ENCODE measurements at regions not wholly inside any gene's neighbourhood (a gene's known extent, or its start where the extent isn't known, plus 50 kb on each side); places are given as distances from the start of the nearest gene placed in this dataset.

DNA sequence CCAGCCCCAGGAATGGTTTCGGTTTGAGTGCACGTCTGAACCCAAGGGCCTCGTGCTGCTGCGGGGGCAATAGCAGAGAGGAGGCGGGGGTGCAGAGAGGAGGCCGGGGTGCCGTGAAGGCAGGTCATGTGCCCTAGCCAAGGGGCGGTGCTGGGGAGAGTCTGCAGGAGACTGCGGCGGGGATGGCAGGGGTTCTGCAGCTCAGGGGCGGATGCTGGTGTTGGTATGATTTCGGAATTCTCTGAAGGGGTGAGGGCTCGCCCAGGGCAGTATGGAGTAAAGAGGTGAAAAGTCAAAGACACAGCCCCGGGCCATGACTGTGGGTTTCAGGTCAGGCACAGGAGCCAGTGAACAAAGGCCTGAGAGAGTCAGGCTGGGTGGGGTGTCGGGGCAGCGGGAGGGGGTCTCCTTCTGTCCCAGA lies 186.5 kb upstream of the HDAC4 start:
- DNase-seq (ENCODE audit: low spot score), result no peak

GRCh38 chr2:239586651-239587310 lies 186.0 kb upstream of the HDAC4 start:
- peaks cover under 1% of the 10 kb centered on the region for H3K36me3 Mint-ChIP-seq (ENCODE audit: low read depth, unreplicated experiment)
- peaks cover 9% of the 10 kb centered on the region for H3K27me3 Mint-ChIP-seq (ENCODE audit: unreplicated experiment)
- no peaks in the 10 kb centered on the region for H3K9me3 Mint-ChIP-seq (ENCODE audit: unreplicated experiment)
- TF ChIP-seq, protein P1, sequence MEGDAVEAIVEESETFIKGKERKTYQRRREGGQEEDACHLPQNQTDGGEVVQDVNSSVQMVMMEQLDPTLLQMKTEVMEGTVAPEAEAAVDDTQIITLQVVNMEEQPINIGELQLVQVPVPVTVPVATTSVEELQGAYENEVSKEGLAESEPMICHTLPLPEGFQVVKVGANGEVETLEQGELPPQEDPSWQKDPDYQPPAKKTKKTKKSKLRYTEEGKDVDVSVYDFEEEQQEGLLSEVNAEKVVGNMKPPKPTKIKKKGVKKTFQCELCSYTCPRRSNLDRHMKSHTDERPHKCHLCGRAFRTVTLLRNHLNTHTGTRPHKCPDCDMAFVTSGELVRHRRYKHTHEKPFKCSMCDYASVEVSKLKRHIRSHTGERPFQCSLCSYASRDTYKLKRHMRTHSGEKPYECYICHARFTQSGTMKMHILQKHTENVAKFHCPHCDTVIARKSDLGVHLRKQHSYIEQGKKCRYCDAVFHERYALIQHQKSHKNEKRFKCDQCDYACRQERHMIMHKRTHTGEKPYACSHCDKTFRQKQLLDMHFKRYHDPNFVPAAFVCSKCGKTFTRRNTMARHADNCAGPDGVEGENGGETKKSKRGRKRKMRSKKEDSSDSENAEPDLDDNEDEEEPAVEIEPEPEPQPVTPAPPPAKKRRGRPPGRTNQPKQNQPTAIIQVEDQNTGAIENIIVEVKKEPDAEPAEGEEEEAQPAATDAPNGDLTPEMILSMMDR (IDR thresholded peaks at IDR 0.05; ENCODE audit: unreplicated experiment), result no peak
- no peak overlapping the region for H3K27ac Mint-ChIP-seq (ENCODE audit: unreplicated experiment)
- H3K4me3 Mint-ChIP-seq (ENCODE audit: unreplicated experiment), result no peak overlapping the region
- no peaks in the 10 kb centered on the region for H3K4me1 Mint-ChIP-seq (ENCODE audit: unreplicated experiment)
- DNase-seq (ENCODE audit: low spot score), result no peak

More for the DNA sequence above, 186.5 kb upstream of the HDAC4 start:
- peaks cover 5% of the 10 kb centered on the region for H3K9me3 Mint-ChIP-seq (ENCODE audit: unreplicated experiment)
- peaks cover 6% of the 10 kb centered on the region for H3K36me3 Mint-ChIP-seq (ENCODE audit: low read depth, unreplicated experiment)
- H3K27me3 Mint-ChIP-seq (ENCODE audit: unreplicated experiment), result peaks cover 14% of the 10 kb centered on the region
- H3K4me3 Mint-ChIP-seq (ENCODE audit: unreplicated experiment), result no peak overlapping the region
- TF ChIP-seq, protein P1 (IDR thresholded peaks at IDR 0.05; ENCODE audit: unreplicated experiment), result no peak
- no peaks in the 10 kb centered on the region for H3K4me1 Mint-ChIP-seq (ENCODE audit: unreplicated experiment)
- no peak overlapping the region for H3K27ac Mint-ChIP-seq (ENCODE audit: unreplicated experiment)

- no peaks in the 10 kb centered on the region for H3K36me3 Mint-ChIP-seq (ENCODE audit: low read depth, unreplicated experiment)
- no peak overlapping the region for H3K27ac Mint-ChIP-seq (ENCODE audit: unreplicated experiment)
- no peaks in the 10 kb centered on the region for H3K9me3 Mint-ChIP-seq (ENCODE audit: unreplicated experiment)
- H3K27me3 Mint-ChIP-seq (ENCODE audit: unreplicated experiment), result peaks cover 3% of the 10 kb centered on the region
- no peak overlapping the region for H3K4me3 Mint-ChIP-seq (ENCODE audit: unreplicated experiment)
- no peaks in the 10 kb centered on the region for H3K4me1 Mint-ChIP-seq (ENCODE audit: unreplicated experiment)
- no peak for DNase-seq (ENCODE audit: low spot score)
- TF ChIP-seq, protein P1 (IDR thresholded peaks at IDR 0.05; ENCODE audit: unreplicated experiment), result no peak
Observed at GRCh38 chr2:239585422-239585821, 184.6 kb upstream of the HDAC4 start.

- no peak for DNase-seq (ENCODE audit: low spot score)
- no peak overlapping the region for H3K4me3 Mint-ChIP-seq (ENCODE audit: unreplicated experiment)
- peaks cover 3% of the 10 kb centered on the region for H3K27me3 Mint-ChIP-seq (ENCODE audit: unreplicated experiment)
- no peaks in the 10 kb centered on the region for H3K9me3 Mint-ChIP-seq (ENCODE audit: unreplicated experiment)
- no peak overlapping the region for H3K27ac Mint-ChIP-seq (ENCODE audit: unreplicated experiment)
- no peaks in the 10 kb centered on the region for H3K36me3 Mint-ChIP-seq (ENCODE audit: low read depth, unreplicated experiment)
- TF ChIP-seq, protein P1 (IDR thresholded peaks at IDR 0.05; ENCODE audit: unreplicated experiment), result no peak
- no peaks in the 10 kb centered on the region for H3K4me1 Mint-ChIP-seq (ENCODE audit: unreplicated experiment)
Observed at GRCh38 chr2:239584986-239585385, 184.2 kb upstream of the HDAC4 start.

Measured in endothelial cell (in vitro differentiated cells).